GM19397 (cell line): ENCODE measurements at regions not wholly inside any gene's neighbourhood (a gene's known extent, or its start where the extent isn't known, plus 50 kb on each side); places are given as distances from the start of the nearest gene placed in this dataset.
"Not testable (repeated sequence)": the region's sequence is repeated elsewhere in the genome, so short reads cannot be mapped to it uniquely, and the experiment has no call there.

Source experiments
- ATAC-seq: cut with Tn5 transposase; IDR thresholded peaks from one replicate; pipeline ENCODE4 v1.9.1; 2021; ENCODE audit warnings: mild to moderate bottlenecking, moderate library complexity; ENCODE audit not compliant: unreplicated experiment

DNA sequence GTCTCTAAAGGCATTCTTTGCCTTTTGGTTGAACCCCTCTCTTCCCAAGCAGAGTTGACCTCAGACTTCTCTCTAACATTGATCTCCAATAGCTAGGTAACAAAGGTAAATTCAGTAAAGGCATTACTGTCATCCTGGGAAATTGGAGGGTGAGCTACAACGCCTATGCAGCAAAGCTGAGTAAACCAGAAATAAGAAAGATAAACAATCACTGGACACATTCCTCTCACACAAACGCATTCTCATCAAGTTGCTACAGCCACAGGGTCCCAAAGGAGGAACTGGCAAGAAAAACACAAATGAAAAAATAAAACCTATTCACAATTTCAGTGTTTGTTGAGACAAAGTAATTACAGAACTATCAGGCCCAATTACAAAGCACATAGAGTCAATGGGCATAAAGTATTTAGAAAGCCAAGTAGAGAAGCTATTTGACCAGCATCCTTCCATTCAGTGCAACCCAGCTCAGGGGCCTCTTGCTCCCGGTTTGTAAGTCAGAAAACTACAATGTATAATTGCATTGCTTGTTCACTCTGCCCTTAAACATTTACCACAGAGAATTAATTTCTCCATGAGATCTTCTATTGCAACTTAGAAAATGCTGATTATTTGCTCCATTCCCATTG is 967.7 kb downstream of the PCDH7 start:
- ATAC-seq: no peak

GRCh38 chr4:31692399-31692940 is 972.3 kb downstream of the PCDH7 start:
- ATAC-seq: no peak

GRCh38 chr4:31701256-31701655 is 981.1 kb downstream of the PCDH7 start:
- ATAC-seq: no peak

GRCh38 chr4:31702326-31702725 is 982.2 kb downstream of the PCDH7 start:
- no peak for ATAC-seq

- no peak for ATAC-seq
Measured at GRCh38 chr4:31714238-31714637, 994.1 kb downstream of the PCDH7 start.

GRCh38 chr4:31715302-31715701 is 995.1 kb downstream of the PCDH7 start:
- no peak for ATAC-seq

- ATAC-seq: no peak
Measured at GRCh38 chr4:31727030-31727429, 1006.9 kb downstream of the PCDH7 start.

GRCh38 chr4:31735004-31735403 is 1014.8 kb downstream of the PCDH7 start:
- ATAC-seq: no peak

DNA sequence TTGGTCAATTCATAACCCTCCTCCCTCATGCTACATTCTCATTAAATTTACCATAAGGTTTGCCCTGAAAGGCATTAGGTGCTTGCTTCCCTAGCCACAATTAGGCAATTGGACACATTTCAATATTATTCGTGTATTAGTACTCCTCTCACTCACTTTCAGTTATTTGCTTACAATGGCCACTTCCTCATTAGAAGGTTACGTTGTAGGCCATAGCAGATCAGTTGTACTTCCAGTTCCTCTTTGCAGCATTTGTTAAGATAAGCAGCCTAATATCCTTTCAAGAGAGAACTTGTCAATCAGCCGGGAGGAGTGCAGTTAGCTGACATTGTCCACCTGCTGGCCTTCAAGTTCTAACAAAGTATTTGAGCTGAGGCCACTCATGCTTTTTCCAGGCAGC is 1017.2 kb downstream of the PCDH7 start:
- ATAC-seq: no peak

DNA sequence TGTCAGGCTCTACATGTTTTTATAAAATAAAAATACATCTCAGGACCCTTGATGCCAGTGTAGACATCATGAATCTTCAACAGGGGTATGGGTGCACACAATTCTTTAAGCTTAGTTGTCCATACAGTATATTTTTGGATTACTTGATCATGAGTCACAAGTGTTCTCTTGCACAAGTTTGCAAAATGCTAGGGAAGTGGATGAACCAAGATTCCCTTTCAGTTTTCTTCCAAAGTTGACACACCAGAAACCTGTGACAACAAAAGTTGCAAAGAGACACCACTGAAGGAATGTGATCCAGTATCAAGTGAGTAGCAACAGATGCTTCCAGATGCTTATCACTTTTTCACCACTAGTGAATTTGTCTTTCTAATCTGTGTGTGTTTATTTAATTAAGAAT is 1021.2 kb downstream of the PCDH7 start:
- no peak for ATAC-seq

- ATAC-seq: no peak
Measured at GRCh38 chr4:31748382-31748781, 1028.2 kb downstream of the PCDH7 start.

DNA sequence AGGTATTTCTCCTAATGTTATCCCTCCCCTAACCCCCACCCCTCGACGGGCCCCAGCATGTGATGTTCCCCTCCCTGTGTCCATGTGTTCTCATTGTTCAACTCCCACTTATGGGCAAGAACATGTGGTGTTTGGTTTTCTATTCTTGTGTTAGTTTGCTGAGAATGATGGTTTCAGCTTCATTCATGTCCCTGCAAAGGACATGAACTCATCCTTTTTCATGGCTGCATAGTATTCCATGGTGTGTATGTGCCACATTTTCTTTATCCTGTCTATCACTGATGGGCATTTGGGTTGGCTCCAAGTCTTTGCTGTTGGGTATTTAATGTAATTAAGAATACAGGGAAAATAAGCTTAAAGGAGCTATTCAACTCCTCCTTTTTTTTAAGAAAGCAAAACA is 1030.4 kb downstream of the PCDH7 start:
- not testable (repeated sequence) for ATAC-seq

GRCh38 chr4:31755751-31756150 is 1035.6 kb downstream of the PCDH7 start:
- no peak for ATAC-seq

DNA sequence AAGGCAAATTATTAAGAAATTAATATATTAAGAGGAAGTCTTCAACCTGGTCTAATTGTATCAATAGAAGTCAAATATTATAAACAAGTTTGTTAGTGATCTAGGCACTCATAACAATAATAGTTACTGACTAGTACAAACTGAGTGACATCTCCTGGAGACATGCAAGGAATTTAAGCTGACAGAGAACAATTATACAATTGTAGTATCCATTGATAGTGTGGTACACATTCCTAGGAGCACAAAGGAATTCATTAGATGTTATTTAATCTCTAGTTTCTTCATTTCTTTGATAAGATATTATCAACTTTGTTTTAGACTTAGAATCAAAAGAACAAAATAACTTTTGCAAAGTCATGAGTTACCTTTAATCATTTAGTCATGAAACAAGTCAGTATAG is 1048.6 kb downstream of the PCDH7 start:
- ATAC-seq: no peak

- ATAC-seq: no peak
Measured at GRCh38 chr4:31783311-31783710, 1063.1 kb downstream of the PCDH7 start.

GRCh38 chr4:31784558-31784957 is 1064.4 kb downstream of the PCDH7 start:
- no peak for ATAC-seq

DNA sequence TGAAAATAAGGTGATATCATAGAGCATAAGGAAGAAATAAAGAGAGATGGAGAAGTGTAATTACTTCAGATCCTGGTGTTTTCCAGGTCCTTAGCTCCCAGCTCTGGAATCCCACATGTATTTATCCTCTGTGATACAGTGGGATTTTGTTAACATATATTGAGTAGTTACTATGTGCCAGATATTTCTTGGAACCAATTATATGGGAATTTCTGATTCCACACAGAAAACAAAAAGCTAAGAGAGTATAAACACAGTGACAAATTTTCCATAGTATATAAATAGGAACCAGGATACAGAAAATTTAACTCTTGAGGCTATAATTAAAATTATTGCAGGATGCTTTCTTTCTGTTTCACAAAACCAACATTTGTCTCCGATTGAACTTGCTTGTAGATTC is 1067.5 kb downstream of the PCDH7 start:
- no peak for ATAC-seq

- ATAC-seq: no peak
Measured at GRCh38 chr4:31788676-31789075, 1068.5 kb downstream of the PCDH7 start.

GRCh38 chr4:31791666-31792065 is 1071.5 kb downstream of the PCDH7 start:
- no peak for ATAC-seq

- ATAC-seq: no peak
Measured at GRCh38 chr4:31793907-31794306, 1073.7 kb downstream of the PCDH7 start.

- ATAC-seq: not testable (repeated sequence)
Measured at GRCh38 chr4:31797052-31797451, 1076.9 kb downstream of the PCDH7 start.

- ATAC-seq: no peak
Measured at GRCh38 chr4:31803526-31804195, 1083.5 kb downstream of the PCDH7 start.

DNA sequence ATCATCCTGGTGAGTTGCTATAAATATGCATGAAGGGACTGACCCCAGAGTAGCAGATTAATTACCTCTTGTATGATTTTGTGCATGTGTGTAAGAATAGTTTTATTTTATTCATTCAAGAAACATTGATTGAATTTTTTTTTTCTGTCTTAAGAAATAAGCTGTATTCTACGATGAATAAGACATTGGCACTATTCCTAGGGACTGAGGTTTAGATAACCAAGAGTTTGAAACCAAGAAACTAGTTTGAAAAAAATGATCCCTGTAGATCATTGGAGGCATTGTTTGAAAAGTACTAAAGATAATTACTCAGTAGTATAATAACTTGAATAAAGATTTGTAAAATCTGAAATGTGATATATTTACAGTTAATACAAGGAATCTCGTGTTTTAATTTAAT is 1086.9 kb downstream of the PCDH7 start:
- ATAC-seq: no peak
